DMS53 (cell line): ENCODE measurements at regions not wholly inside any gene's neighbourhood (a gene's known extent, or its start where the extent isn't known, plus 50 kb on each side); places are given as distances from the start of the nearest gene placed in this dataset.
A peak's percentile ranks its signal among the peaks of the same experiment; 100 is the strongest.

ENCODE experiments used
- DNase-seq: peaks from one replicate; lab custom pipeline; 2025; lab: John Stamatoyannopoulos, UW

- no peak for DNase-seq
Observed at GRCh38 chrX:22325096-22325495, 52.4 kb downstream of the CBLL2 start.

- no peak for DNase-seq
Observed at GRCh38 chrX:22329783-22330182, 57.1 kb downstream of the CBLL2 start.

GRCh38 chrX:22338740-22339139 is 66.0 kb downstream of the CBLL2 start:
- peak; percentile 46 for DNase-seq

- DNase-seq: no peak
Observed at GRCh38 chrX:22339459-22339858, 66.7 kb downstream of the CBLL2 start.

- no peak for DNase-seq
Observed at GRCh38 chrX:22340022-22340616, 67.4 kb downstream of the CBLL2 start.

GRCh38 chrX:22343192-22343591 is 70.5 kb downstream of the CBLL2 start:
- no peak for DNase-seq

- no peak for DNase-seq
Observed at GRCh38 chrX:22345884-22346283, 73.2 kb downstream of the CBLL2 start.

- DNase-seq: no peak
Observed at GRCh38 chrX:22347491-22347890, 74.8 kb downstream of the CBLL2 start.

- DNase-seq: no peak
Observed at GRCh38 chrX:22349116-22349515, 76.4 kb downstream of the CBLL2 start.

- no peak for DNase-seq
Observed at GRCh38 chrX:22351076-22351475, 78.4 kb downstream of the CBLL2 start.

GRCh38 chrX:22351966-22352365 is 79.3 kb downstream of the CBLL2 start:
- no peak for DNase-seq

- DNase-seq: no peak
Observed at GRCh38 chrX:22357621-22358020, 84.9 kb downstream of the CBLL2 start.

GRCh38 chrX:22360129-22360528 is 87.4 kb downstream of the CBLL2 start:
- no peak for DNase-seq

- DNase-seq: no peak
Observed at GRCh38 chrX:22365460-22365859, 92.7 kb downstream of the CBLL2 start.

- no peak for DNase-seq
Observed at GRCh38 chrX:22366166-22366702, 93.5 kb downstream of the CBLL2 start.

- DNase-seq: no peak
Observed at GRCh38 chrX:22366906-22367305, 94.2 kb downstream of the CBLL2 start.

- DNase-seq: peak; percentile 13
Observed at GRCh38 chrX:22373094-22373493, 100.4 kb downstream of the CBLL2 start.

GRCh38 chrX:22373766-22374165 is 101.1 kb downstream of the CBLL2 start:
- DNase-seq: peak; percentile 18

GRCh38 chrX:22376369-22376768 is 103.7 kb downstream of the CBLL2 start:
- no peak for DNase-seq

- no peak for DNase-seq
Observed at GRCh38 chrX:22378296-22378695, 105.6 kb downstream of the CBLL2 start.

GRCh38 chrX:22383988-22384387 is 111.3 kb downstream of the CBLL2 start:
- no peak for DNase-seq

GRCh38 chrX:22389556-22390179 is 117.0 kb downstream of the CBLL2 start:
- DNase-seq: no peak

- DNase-seq: no peak
Observed at GRCh38 chrX:22392133-22392948, 119.6 kb downstream of the CBLL2 start.
